Ovary (tissue), 7 donors: ENCODE measurements at regions not wholly inside any gene's neighbourhood (a gene's known extent, or its start where the extent isn't known, plus 50 kb on each side); places are given as distances from the start of the nearest gene placed in this dataset.
A peak's percentile ranks its signal among the peaks of the same experiment; 100 is the strongest.
"Not testable (repeated sequence)": the region's sequence is repeated elsewhere in the genome, so short reads cannot be mapped to it uniquely, and the experiment has no call there.

Source experiments
- DNase-seq, 5 donors: peaks; one replicate each; pipeline ENCODE4 v3.0.0-alpha.2; 2019 to 2020
- H3K27ac ChIP-seq, 2 donors: fragments of 200-600 bp; one replicate each; pipeline versions ENCODE4 v1.5.1 to v1.8.0; 2019 to 2022
- H3K27me3 ChIP-seq: fragments of 200-600 bp; one replicate; pipeline ENCODE4 v1.8.0; 2022
- H3K36me3 ChIP-seq: fragments of 200-600 bp; sonication (generic); one replicate; pipeline ENCODE4 v1.5.1; 2019
- H3K4me1 ChIP-seq: one replicate; pipeline ENCODE4 v1.8.1; 2013; ENCODE audit warnings: mild to moderate bottlenecking, moderate library complexity; ENCODE audit not compliant: insufficient read depth
- H3K4me3 ChIP-seq: fragments of 200-600 bp; sonication (generic); one replicate; pipeline ENCODE4 v1.5.1; 2017
- H3K9me3 ChIP-seq, 2 donors: fragments of 200-600 bp in 1 of 2; sonication (generic) in 1 of 2; one replicate each; pipeline versions ENCODE4 v1.5.1 to v1.8.1; 2013 to 2019; ENCODE audit warnings: mild to moderate bottlenecking in 1 of 2, moderate library complexity in 1 of 2
- CTCF ChIP-seq, 3 donors: fragments of 450-650 bp in 2 of 3; fragments of 200-600 bp in 1 of 3; IDR thresholded peaks; one replicate each; pipeline versions ENCODE4 v1.5.1 to v1.8.0; 2016 to 2022; ENCODE audit warnings: antibody characterized with exemption in 3 of 3, mild to moderate bottlenecking in 1 of 3
- EP300 ChIP-seq: sonication (generic); formaldehyde crosslinking; IDR thresholded peaks from one replicate; pipeline ENCODE4 v1.6.1; 2017; ENCODE audit warnings: antibody characterized with exemption
- POLR2A ChIP-seq: fragments of 450-650 bp; IDR thresholded peaks from one replicate; pipeline ENCODE4 v1.6.1; 2017; ENCODE audit warnings: antibody characterized with exemption, mild to moderate bottlenecking, moderate library complexity
- WGBS, 3 donors: extraction: QIAGEN DNeasy Blood & Tissue Kit in 1 of 3; methylation state at CpG; one replicate each; pipeline versions ENCODE4 v1.1.5 to v1.1.7; 2013 to 2017; 5-methylcytosine and 5-hydroxymethylcytosine counted together
- intact Hi-C, 4 donors: fragments of 100-400 bp; cut with DNase I; formaldehyde crosslinking; loops; one replicate each; pipeline versions ENCODE4 v1.11.0 to v1.15.1; 2022 to 2023
- donor health status: DM: no; HTN: no; CAD: no; lungs with moderate emphysema.
- donor health status: DM: no; HTN: no; CAD: no.
- donor health status: Bipolar disorder and iron deficiency.
- donor health status: DM: no; HTN: no; CAD: no.
- donor health status: DM: yes; HTN: yes; CAD: no.

- H3K27ac ChIP-seq, H3K4me1 ChIP-seq, H3K27me3 ChIP-seq, H3K9me3 ChIP-seq, DNase-seq, H3K4me3 ChIP-seq, intact Hi-C loops, H3K36me3 ChIP-seq: not testable (repeated sequence)
- WGBS, 3 donors = 88 to 98% (median 97%) methylated on average over 1 of the region's 1 CpG
Measured at GRCh38 chr19:27419217-27419616, 1793.7 kb downstream of the UQCRFS1 start.

GRCh38 chr19:27393591-27393990 lies 1819.4 kb downstream of the UQCRFS1 start:
- 74 to 81% (median 76%) methylated on average over 2 of the region's 2 CpGs for WGBS, 3 donors
- no peak overlapping the region for H3K4me3 ChIP-seq
- H3K27me3 ChIP-seq = no peaks in the 10 kb centered on the region
- no peaks in the 10 kb centered on the region for H3K36me3 ChIP-seq
- H3K9me3 ChIP-seq = no peaks in the 10 kb centered on the region
- DNase-seq = no peak
- intact Hi-C loops = no loop called here
- no peak overlapping the region for H3K27ac ChIP-seq
- H3K4me1 ChIP-seq = no peaks in the 10 kb centered on the region
- TF ChIP-seq CTCF (IDR thresholded peaks at IDR 0.05) = no peak
- no peak for TF ChIP-seq POLR2A
- TF ChIP-seq EP300 = no peak

- intact Hi-C loops = no loop called here
Measured at GRCh38 chr19:27392027-27392632, 1820.8 kb downstream of the UQCRFS1 start.

GRCh38 chr19:27379306-27379705 lies 1833.6 kb downstream of the UQCRFS1 start:
- H3K27ac ChIP-seq, H3K27me3 ChIP-seq, intact Hi-C loops, DNase-seq, H3K9me3 ChIP-seq, H3K4me3 ChIP-seq, H3K4me1 ChIP-seq, H3K36me3 ChIP-seq: not testable (repeated sequence)
- WGBS, 3 donors = 35 to 44% (median 37%) methylated on average over 5 of the region's 5 CpGs

More at GRCh38 chr19:27392027-27392632, 1820.8 kb downstream of the UQCRFS1 start:
- H3K9me3 ChIP-seq = no peaks in the 10 kb centered on the region
- no peak overlapping the region for H3K4me3 ChIP-seq
- no peaks in the 10 kb centered on the region for H3K4me1 ChIP-seq
- TF ChIP-seq CTCF (IDR thresholded peaks at IDR 0.05) (no peak), POLR2A (no peak), EP300 (no peak)
- H3K27me3 ChIP-seq = no peaks in the 10 kb centered on the region
- no peaks in the 10 kb centered on the region for H3K36me3 ChIP-seq
- WGBS, 3 donors = 61 to 76% (median 72%) methylated on average over 5 of the region's 5 CpGs
- no peak overlapping the region for H3K27ac ChIP-seq
- peak in 2 of 5 donors; percentile 1 to 12 for DNase-seq

- H3K4me1 ChIP-seq, DNase-seq, H3K27me3 ChIP-seq, H3K27ac ChIP-seq, intact Hi-C loops, H3K9me3 ChIP-seq, H3K4me3 ChIP-seq, H3K36me3 ChIP-seq: not testable (repeated sequence)
- 23 to 42% (median 38%) methylated on average over 3 of the region's 3 CpGs for WGBS, 3 donors
Measured at GRCh38 chr19:27369603-27370002, 1843.3 kb downstream of the UQCRFS1 start.

- WGBS, 3 donors = 40 to 49% (median 43%) methylated on average over 5 of the region's 5 CpGs
- H3K27me3 ChIP-seq, H3K27ac ChIP-seq, H3K4me1 ChIP-seq, H3K36me3 ChIP-seq, H3K9me3 ChIP-seq, DNase-seq, intact Hi-C loops, H3K4me3 ChIP-seq: not testable (repeated sequence)
Measured at GRCh38 chr19:27362438-27362837, 1850.5 kb downstream of the UQCRFS1 start.

GRCh38 chr19:27355581-27355980 lies 1857.4 kb downstream of the UQCRFS1 start:
- intact Hi-C loops = not testable (repeated sequence)
- WGBS, 3 donors = 36 to 41% (median 40%) methylated on average over 4 of the region's 4 CpGs

More at GRCh38 chr19:27355581-27355980, 1857.4 kb downstream of the UQCRFS1 start:
- not testable (repeated sequence) for H3K27ac ChIP-seq, H3K4me3 ChIP-seq, DNase-seq, H3K4me1 ChIP-seq, H3K36me3 ChIP-seq, H3K27me3 ChIP-seq, H3K9me3 ChIP-seq
